Loucy (cell line): ENCODE measurements at regions not wholly inside any gene's neighbourhood (a gene's known extent, or its start where the extent isn't known, plus 50 kb on each side); places are given as distances from the start of the nearest gene placed in this dataset.

ENCODE experiments used
- H2AFZ ChIP-seq: fragments of 200-600 bp; sonication (generic); 2 replicates; pipeline ENCODE4 v1.6.0; 2016; ENCODE audit warnings: antibody characterized with exemption, mild to moderate bottlenecking, low read length, moderate library complexity
- H3F3A ChIP-seq: fragments of 200-600 bp; 2 replicates; pipeline ENCODE4 v1.6.0; 2016; ENCODE audit warnings: antibody characterized with exemption, low read depth, mild to moderate bottlenecking
- H3K27me3 ChIP-seq: fragments of 200-600 bp; sonication (generic); 2 replicates; pipeline ENCODE4 v1.6.1; 2014; ENCODE audit warnings: low read length, mild to moderate bottlenecking; ENCODE audit not compliant: insufficient read depth, poor library complexity, severe bottlenecking
- H3K36me3 ChIP-seq: fragments of 200-600 bp; sonication (generic); 2 replicates; pipeline ENCODE4 v1.6.1; 2016; ENCODE audit warnings: low read length; ENCODE audit not compliant: insufficient read depth
- H3K4me1 ChIP-seq: fragments of 200-600 bp; sonication (generic); 2 replicates; pipeline ENCODE4 v1.5.1; 2014; ENCODE audit warnings: low read length, mild to moderate bottlenecking; ENCODE audit not compliant: insufficient read depth, poor library complexity, severe bottlenecking
- H3K4me2 ChIP-seq: fragments of 200-600 bp; sonication (generic); 2 replicates; pipeline ENCODE4 v1.6.0; 2014; ENCODE audit warnings: antibody characterized with exemption, low read length, low read depth, mild to moderate bottlenecking; ENCODE audit not compliant: poor library complexity, severe bottlenecking
- H3K4me3 ChIP-seq: fragments of 200-600 bp; sonication (generic); 2 replicates; pipeline ENCODE4 v1.5.1; 2014; ENCODE audit warnings: low read length, mild to moderate bottlenecking, mixed read lengths; ENCODE audit not compliant: poor library complexity, severe bottlenecking
- H3K79me2 ChIP-seq: fragments of 200-600 bp; sonication (generic); 2 replicates; pipeline ENCODE4 v1.6.1; 2014; ENCODE audit warnings: low read length; ENCODE audit not compliant: insufficient read depth
- H3K9ac ChIP-seq: fragments of 200-600 bp; sonication (generic); 2 replicates; pipeline ENCODE4 v1.6.0; 2014; ENCODE audit warnings: mild to moderate bottlenecking, low read depth, low read length, moderate library complexity; ENCODE audit not compliant: poor library complexity, severe bottlenecking
- H3K9me2 ChIP-seq: fragments of 200-600 bp; sonication (generic); replicated peaks from 2 replicates; pipeline ENCODE4 v1.6.1; 2016; ENCODE audit warnings: low read depth, low read length, mixed read lengths
- H3K9me3 ChIP-seq: fragments of 200-600 bp; sonication (generic); 2 replicates; pipeline ENCODE4 v1.6.1; 2014; ENCODE audit warnings: mild to moderate bottlenecking, antibody characterized with exemption, low read length, low read depth; ENCODE audit not compliant: insufficient read depth
- H4K20me1 ChIP-seq: fragments of 200-600 bp; sonication (generic); 2 replicates; pipeline ENCODE4 v1.6.0; 2014; ENCODE audit warnings: antibody characterized with exemption, low read length, mild to moderate bottlenecking; ENCODE audit not compliant: insufficient read depth, poor library complexity, severe bottlenecking
- EZH2phosphoT487 ChIP-seq: fragments of 200-600 bp; IDR thresholded peaks from 2 replicates; pipeline ENCODE4 v1.6.1; 2018; ENCODE audit warnings: antibody characterized with exemption, mild to moderate bottlenecking, moderate library complexity, borderline replicate concordance
- TF ChIP-seq, protein P1 (sequence below): fragments of 200-600 bp; sonication (generic); conservative IDR thresholded peaks from 2 replicates; pipeline ENCODE4 v1.5.1; 2014; ENCODE audit warnings: mild to moderate bottlenecking, antibody characterized with exemption, low read length

GRCh38 chr10:117609095-117609795 lies 66.7 kb downstream of the EMX2 start:
- Histone ChIP-seq H3K9ac (no peak overlapping the region), H3K9me2 (no peaks in the 10 kb centered on the region), H4K20me1 (no peaks in the 10 kb centered on the region), H3K4me3 (no peak overlapping the region), H3F3A (no peaks in the 10 kb centered on the region), H2AFZ (no peak overlapping the region), H3K27me3 (no peaks in the 10 kb centered on the region), H3K4me2 (no peak overlapping the region), H3K36me3 (no peaks in the 10 kb centered on the region), H3K4me1 (no peaks in the 10 kb centered on the region), H3K79me2 (no peaks in the 10 kb centered on the region), H3K9me3 (no peaks in the 10 kb centered on the region)
- TF ChIP-seq, protein P1, sequence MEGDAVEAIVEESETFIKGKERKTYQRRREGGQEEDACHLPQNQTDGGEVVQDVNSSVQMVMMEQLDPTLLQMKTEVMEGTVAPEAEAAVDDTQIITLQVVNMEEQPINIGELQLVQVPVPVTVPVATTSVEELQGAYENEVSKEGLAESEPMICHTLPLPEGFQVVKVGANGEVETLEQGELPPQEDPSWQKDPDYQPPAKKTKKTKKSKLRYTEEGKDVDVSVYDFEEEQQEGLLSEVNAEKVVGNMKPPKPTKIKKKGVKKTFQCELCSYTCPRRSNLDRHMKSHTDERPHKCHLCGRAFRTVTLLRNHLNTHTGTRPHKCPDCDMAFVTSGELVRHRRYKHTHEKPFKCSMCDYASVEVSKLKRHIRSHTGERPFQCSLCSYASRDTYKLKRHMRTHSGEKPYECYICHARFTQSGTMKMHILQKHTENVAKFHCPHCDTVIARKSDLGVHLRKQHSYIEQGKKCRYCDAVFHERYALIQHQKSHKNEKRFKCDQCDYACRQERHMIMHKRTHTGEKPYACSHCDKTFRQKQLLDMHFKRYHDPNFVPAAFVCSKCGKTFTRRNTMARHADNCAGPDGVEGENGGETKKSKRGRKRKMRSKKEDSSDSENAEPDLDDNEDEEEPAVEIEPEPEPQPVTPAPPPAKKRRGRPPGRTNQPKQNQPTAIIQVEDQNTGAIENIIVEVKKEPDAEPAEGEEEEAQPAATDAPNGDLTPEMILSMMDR: no peak
- TF ChIP-seq EZH2phosphoT487: no peak

DNA sequence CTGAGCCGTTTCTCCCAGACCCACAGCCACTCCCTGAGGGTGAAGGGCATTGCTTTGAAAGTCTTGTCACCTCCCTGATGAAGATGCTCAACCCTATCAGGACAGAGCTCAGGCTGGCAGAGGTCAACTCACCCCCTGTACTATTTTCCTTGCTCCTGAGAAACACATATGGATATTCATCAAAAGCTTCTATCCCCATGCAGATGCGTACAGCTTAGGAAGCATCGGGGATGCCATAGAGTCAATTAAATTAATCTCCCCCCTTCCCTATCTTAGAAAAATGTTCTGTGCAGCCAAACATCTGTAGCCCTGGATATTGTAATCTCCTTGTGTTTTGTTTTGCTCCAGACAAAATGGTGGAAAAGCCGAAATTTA lies 67.2 kb downstream of the EMX2 start:
- no peaks in the 10 kb centered on the region for H3K9me3 ChIP-seq
- no peak overlapping the region for H2AFZ ChIP-seq
- no peaks in the 10 kb centered on the region for H3K79me2 ChIP-seq
- H3K9ac ChIP-seq: no peak overlapping the region
- no peak for TF ChIP-seq EZH2phosphoT487
- TF ChIP-seq, protein P1: no peak
- no peaks in the 10 kb centered on the region for H4K20me1 ChIP-seq
- H3K4me3 ChIP-seq: no peak overlapping the region
- H3K36me3 ChIP-seq: no peaks in the 10 kb centered on the region
- no peaks in the 10 kb centered on the region for H3K27me3 ChIP-seq
- H3K9me2 ChIP-seq: no peaks in the 10 kb centered on the region
- no peaks in the 10 kb centered on the region for H3K4me1 ChIP-seq
- H3K4me2 ChIP-seq: no peak overlapping the region
- H3F3A ChIP-seq: no peaks in the 10 kb centered on the region

GRCh38 chr10:117610321-117610720 lies 67.8 kb downstream of the EMX2 start:
- no peak overlapping the region for H3K4me3 ChIP-seq
- H3K9me3 ChIP-seq: no peaks in the 10 kb centered on the region
- H3K9me2 ChIP-seq: no peaks in the 10 kb centered on the region
- no peaks in the 10 kb centered on the region for H3K4me1 ChIP-seq
- no peak overlapping the region for H3K4me2 ChIP-seq
- no peak for TF ChIP-seq EZH2phosphoT487
- TF ChIP-seq, protein P1: no peak
- no peak overlapping the region for H3K9ac ChIP-seq
- H3F3A ChIP-seq: no peaks in the 10 kb centered on the region
- H3K27me3 ChIP-seq: no peaks in the 10 kb centered on the region
- no peaks in the 10 kb centered on the region for H3K79me2 ChIP-seq
- H2AFZ ChIP-seq: no peak overlapping the region
- no peaks in the 10 kb centered on the region for H4K20me1 ChIP-seq
- H3K36me3 ChIP-seq: no peaks in the 10 kb centered on the region
